ENCODE measurements at regions not wholly inside any gene's neighbourhood (a gene's known extent, or its start where the extent isn't known, plus 50 kb on each side); places are given as distances from the start of the nearest gene placed in this dataset.
"Not testable (repeated sequence)": the region's sequence is repeated elsewhere in the genome, so short reads cannot be mapped to it uniquely, and the experiment has no call there.

- H3K4me1 Mint-ChIP-seq (ENCODE audit: low read depth) = no peaks in the 10 kb centered on the region
- intact Hi-C loops (cut with DNase I, micrococcal nuclease) = no loop called here
- no peak for TF ChIP-seq CTCF (IDR thresholded peaks at IDR 0.05)
- no peak overlapping the region for H3K27ac Mint-ChIP-seq
- H3K4me1 ChIP-seq (ENCODE audit: insufficient read depth, low read length) = no peaks in the 10 kb centered on the region
- ChIA-PET CTCF (no interaction called here), POLR2A (no interaction called here)
- ATAC-seq (ENCODE audit: poor library complexity) (no peak), DNase-seq (no peak)
- H3K9me3 ChIP-seq (ENCODE audit: control insufficient read depth in 1 of 2, insufficient read depth in 1 of 2, low read length in 2 of 2) = peaks cover 0 to 12% of the 10 kb centered on the region in 2 experiments
- no peak overlapping the region for H3K27ac ChIP-seq (ENCODE audit: low read depth in 1 of 2, low read length in 2 of 2)
- no peak overlapping the region for H3K4me3 Mint-ChIP-seq
- H3K27me3 Mint-ChIP-seq = no peaks in the 10 kb centered on the region
- H3K4me3 ChIP-seq (ENCODE audit: low read length) = no peak overlapping the region
- no peaks in the 10 kb centered on the region for H3K36me3 ChIP-seq (ENCODE audit: insufficient read depth, low read length)
- H3K27me3 ChIP-seq (ENCODE audit: control insufficient read depth in 1 of 2, insufficient read depth in 2 of 2, low read length in 2 of 2) = no peaks in the 10 kb centered on the region
- peaks cover 31% of the 10 kb centered on the region for H3K9me3 Mint-ChIP-seq
- no peaks in the 10 kb centered on the region for H3K36me3 Mint-ChIP-seq (ENCODE audit: low read depth)
These were observed 1534.5 kb downstream of the DPP10 start for GRCh38 chr2:115976916-115977315.

GRCh38 chr2:115999039-115999438, 1556.6 kb downstream of the DPP10 start:
- no peak for ATAC-seq (ENCODE audit: poor library complexity)
- no peak for TF ChIP-seq CTCF (IDR thresholded peaks at IDR 0.05)
- ChIA-PET POLR2A (no interaction called here), CTCF (no interaction called here)
- Histone ChIP-seq H3K4me1 (ENCODE audit: insufficient read depth, low read length) (no peaks in the 10 kb centered on the region), H3K27me3 (ENCODE audit: control insufficient read depth in 1 of 2, insufficient read depth in 2 of 2, low read length in 2 of 2) (no peaks in the 10 kb centered on the region), H3K27ac (ENCODE audit: low read depth in 1 of 2, low read length in 2 of 2) (no peak overlapping the region), H3K36me3 (ENCODE audit: insufficient read depth, low read length) (no peaks in the 10 kb centered on the region), H3K4me3 (ENCODE audit: low read length) (no peak overlapping the region), H3K9me3 (ENCODE audit: control insufficient read depth in 1 of 2, insufficient read depth in 1 of 2, low read length in 2 of 2) (peaks cover 0 to 8% of the 10 kb centered on the region in 2 experiments)
- Mint-ChIP-seq H3K27ac (no peak overlapping the region), H3K4me1 (ENCODE audit: low read depth) (no peaks in the 10 kb centered on the region), H3K36me3 (ENCODE audit: low read depth) (no peaks in the 10 kb centered on the region), H3K27me3 (no peaks in the 10 kb centered on the region), H3K9me3 (peaks cover 21% of the 10 kb centered on the region), H3K4me3 (no peak overlapping the region)
- intact Hi-C loops (cut with DNase I, micrococcal nuclease) = no loop called here
- DNase-seq = no peak

- Histone ChIP-seq H3K36me3 (ENCODE audit: insufficient read depth, low read length) (no peaks in the 10 kb centered on the region), H3K27ac (ENCODE audit: low read depth in 1 of 2, low read length in 2 of 2) (no peak overlapping the region), H3K4me1 (ENCODE audit: insufficient read depth, low read length) (no peaks in the 10 kb centered on the region), H3K4me3 (ENCODE audit: low read length) (no peak overlapping the region), H3K9me3 (ENCODE audit: control insufficient read depth in 1 of 2, insufficient read depth in 1 of 2, low read length in 2 of 2) (peaks cover 0 to 6% of the 10 kb centered on the region in 2 experiments), H3K27me3 (ENCODE audit: control insufficient read depth in 1 of 2, insufficient read depth in 2 of 2, low read length in 2 of 2) (no peaks in the 10 kb centered on the region)
- no peak overlapping the region for H3K4me3 Mint-ChIP-seq
- ChIA-PET POLR2A (no interaction called here), CTCF (no interaction called here)
- DNase-seq (no peak), ATAC-seq (ENCODE audit: poor library complexity) (no peak)
- no peaks in the 10 kb centered on the region for H3K4me1 Mint-ChIP-seq (ENCODE audit: low read depth)
- H3K36me3 Mint-ChIP-seq (ENCODE audit: low read depth) = no peaks in the 10 kb centered on the region
- intact Hi-C loops (cut with DNase I, micrococcal nuclease) = no loop called here
- no peaks in the 10 kb centered on the region for H3K27me3 Mint-ChIP-seq
- H3K9me3 Mint-ChIP-seq = peaks cover 9% of the 10 kb centered on the region
- H3K27ac Mint-ChIP-seq = no peak overlapping the region
- no peak for TF ChIP-seq CTCF (IDR thresholded peaks at IDR 0.05)
These were observed 1580.6 kb downstream of the DPP10 start for GRCh38 chr2:116023026-116023425.

GRCh38 chr2:116038758-116039157, 1596.3 kb downstream of the DPP10 start:
- POLR2A ChIA-PET; H3K4me1 Mint-ChIP-seq (ENCODE audit: low read depth); CTCF ChIA-PET: not testable (repeated sequence)

More at GRCh38 chr2:116038758-116039157, 1596.3 kb downstream of the DPP10 start:
- H3K4me1 ChIP-seq (ENCODE audit: insufficient read depth, low read length); intact Hi-C loops (cut with DNase I, micrococcal nuclease); H3K9me3 Mint-ChIP-seq; DNase-seq; H3K4me3 ChIP-seq (ENCODE audit: low read length); ATAC-seq (ENCODE audit: poor library complexity); H3K27ac ChIP-seq (ENCODE audit: low read depth in 1 of 2, low read length in 2 of 2); H3K36me3 ChIP-seq (ENCODE audit: insufficient read depth, low read length); H3K4me3 Mint-ChIP-seq; H3K27me3 Mint-ChIP-seq; H3K27ac Mint-ChIP-seq; H3K36me3 Mint-ChIP-seq (ENCODE audit: low read depth); H3K27me3 ChIP-seq (ENCODE audit: control insufficient read depth in 1 of 2, insufficient read depth in 2 of 2, low read length in 2 of 2): not testable (repeated sequence)
- peaks cover 3 to 14% of the 10 kb centered on the region in 2 experiments for H3K9me3 ChIP-seq (ENCODE audit: control insufficient read depth in 1 of 2, insufficient read depth in 1 of 2, low read length in 2 of 2)
